Fibroblast of pulmonary artery (primary cell): ENCODE measurements at regions not wholly inside any gene's neighbourhood (a gene's known extent, or its start where the extent isn't known, plus 50 kb on each side); places are given as distances from the start of the nearest gene placed in this dataset.
"Not testable (repeated sequence)": the region's sequence is repeated elsewhere in the genome, so short reads cannot be mapped to it uniquely, and the experiment has no call there.

ENCODE experiments used
- DNase-seq: peaks from one replicate; pipeline ENCODE4 v3.0.0-alpha.2; 2010; ENCODE audit warnings: low read depth
- H3K4me3 ChIP-seq: replicated peaks from 2 replicates; pipeline ENCODE4 v1.5.1; 2011; ENCODE audit warnings: low read depth, mild to moderate bottlenecking, control low read depth, low read length, moderate library complexity
- CTCF ChIP-seq: IDR thresholded peaks from 2 replicates; pipeline ENCODE4 v1.5.1; 2011; ENCODE audit warnings: mild to moderate bottlenecking, control low read depth, low read length, inconsistent platforms; ENCODE audit errors: missing control alignments

GRCh38 chr16:77509051-77509450 is 74.2 kb upstream of the ADAMTS18 start:
- TF ChIP-seq CTCF, result no peak
- no peak overlapping the region for H3K4me3 ChIP-seq
- no peak for DNase-seq

- no peak for TF ChIP-seq CTCF
- DNase-seq, result no peak
- no peak overlapping the region for H3K4me3 ChIP-seq
These were observed 75.0 kb upstream of the ADAMTS18 start for GRCh38 chr16:77509796-77510195.

GRCh38 chr16:77511053-77511452 is 76.2 kb upstream of the ADAMTS18 start:
- DNase-seq, result no peak
- TF ChIP-seq CTCF, result no peak
- H3K4me3 ChIP-seq, result no peak overlapping the region

DNA sequence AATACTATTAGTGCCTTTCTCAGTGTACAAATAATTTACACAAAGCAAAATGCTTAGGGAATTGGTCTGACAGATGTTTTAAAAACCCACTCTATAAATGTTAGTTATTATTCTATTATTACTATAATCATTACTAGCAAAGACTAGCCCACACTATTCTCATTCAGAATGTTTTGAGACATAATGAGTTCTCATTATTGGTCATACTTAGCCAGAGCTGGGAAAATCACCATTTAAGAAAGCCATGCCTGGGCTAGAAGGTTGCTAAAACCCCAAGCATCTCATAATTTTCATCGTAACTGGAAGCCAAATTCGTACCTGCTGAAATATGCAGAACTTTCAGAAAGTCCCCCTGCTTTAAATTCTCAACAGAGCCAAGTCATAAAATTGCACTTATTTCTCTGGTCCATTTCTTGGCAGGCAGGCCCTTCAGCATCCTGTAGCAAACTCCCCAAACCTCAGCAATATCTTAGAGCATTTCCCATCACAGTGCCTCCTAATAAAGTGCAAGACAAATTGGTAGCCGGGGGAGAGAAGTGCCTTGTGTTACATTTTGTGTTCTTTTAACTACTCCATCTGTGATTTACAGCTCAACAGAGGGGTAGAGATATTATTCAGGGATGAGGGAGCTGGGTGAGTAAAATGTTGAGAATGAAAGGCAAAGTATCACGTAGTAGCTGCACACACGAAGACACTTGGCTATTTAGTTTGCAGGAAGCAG is 79.8 kb upstream of the ADAMTS18 start:
- H3K4me3 ChIP-seq, result no peak overlapping the region
- TF ChIP-seq CTCF, result no peak
- no peak for DNase-seq

DNA sequence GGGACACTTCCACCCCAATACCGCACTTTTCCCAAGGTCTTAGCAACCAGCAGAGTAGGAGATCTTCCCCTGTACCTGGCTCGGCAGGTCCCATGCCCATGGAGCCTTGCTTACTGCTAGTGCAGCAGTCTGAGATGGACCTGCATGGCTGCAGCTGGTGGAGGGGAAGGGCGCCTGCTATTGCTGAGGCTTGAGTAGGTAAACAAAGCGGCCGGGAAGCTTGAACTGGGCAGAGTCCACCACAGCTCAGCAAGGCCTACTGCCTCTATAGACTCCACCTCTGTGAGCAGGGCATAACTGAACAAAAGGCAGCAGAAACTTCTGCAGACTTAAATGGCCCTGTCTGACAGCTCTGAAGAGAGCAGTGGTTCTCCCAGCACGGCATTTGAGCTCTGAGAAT is 90.4 kb upstream of the ADAMTS18 start:
- DNase-seq, H3K4me3 ChIP-seq: not testable (repeated sequence)

GRCh38 chr16:77531752-77532151 is 96.9 kb upstream of the ADAMTS18 start:
- H3K4me3 ChIP-seq, result no peak overlapping the region
- DNase-seq, result peak; percentile 40
- TF ChIP-seq CTCF, result no peak

- no peak for TF ChIP-seq CTCF
- no peak for DNase-seq
- no peak overlapping the region for H3K4me3 ChIP-seq
These were observed 102.0 kb upstream of the ADAMTS18 start for GRCh38 chr16:77536809-77537208.
